Testis (tissue), 2 donors: ENCODE measurements at regions not wholly inside any gene's neighbourhood (a gene's known extent, or its start where the extent isn't known, plus 50 kb on each side); places are given as distances from the start of the nearest gene placed in this dataset.

Source experiments
- DNase-seq: peaks from one replicate; pipeline ENCODE4 v3.0.0-alpha.2; 2019
- H3K27ac ChIP-seq, 2 donors: fragments of 200-600 bp; sonication (generic); one replicate each; pipeline ENCODE4 v1.5.1; 2019
- H3K27me3 ChIP-seq: fragments of 200-600 bp; sonication (generic); one replicate; pipeline ENCODE4 v1.5.1; 2019
- H3K36me3 ChIP-seq: fragments of 200-600 bp; sonication (generic); one replicate; pipeline ENCODE4 v1.5.1; 2017; ENCODE audit warnings: low read depth; ENCODE audit errors: missing control alignments
- H3K4me1 ChIP-seq: fragments of 200-600 bp; sonication (generic); one replicate; pipeline ENCODE4 v1.5.1; 2019
- H3K4me3 ChIP-seq, 2 donors: fragments of 200-600 bp; sonication (generic); one replicate each; pipeline ENCODE4 v1.5.1; 2017 to 2019
- H3K9me3 ChIP-seq: fragments of 200-600 bp; sonication (generic); one replicate; pipeline ENCODE4 v1.5.1; 2017
- CTCF ChIP-seq, 3 experiments: fragments of 450-650 bp in 2 of 3; fragments of 200-600 bp in 1 of 3; sonication (generic) in 1 of 3; IDR thresholded peaks; one replicate each; pipeline ENCODE4 v1.5.1; 2016 to 2019; ENCODE audit warnings: antibody characterized with exemption in 3 of 3, mild to moderate bottlenecking in 2 of 3, moderate library complexity in 1 of 3
- POLR2A ChIP-seq: fragments of 450-650 bp; IDR thresholded peaks from one replicate; pipeline ENCODE4 v1.6.1; 2017; ENCODE audit warnings: antibody characterized with exemption, mild to moderate bottlenecking, moderate library complexity
- WGBS, 2 donors: methylation state at CpG; one replicate each; pipeline ENCODE4 v1.1.5; 2018; 5-methylcytosine and 5-hydroxymethylcytosine counted together
- intact Hi-C: fragments of 100-400 bp; cut with DNase I; formaldehyde crosslinking; loops from one replicate; pipeline ENCODE4 v1.15.1; 2023; ENCODE audit warnings: low total_unique reads

DNA sequence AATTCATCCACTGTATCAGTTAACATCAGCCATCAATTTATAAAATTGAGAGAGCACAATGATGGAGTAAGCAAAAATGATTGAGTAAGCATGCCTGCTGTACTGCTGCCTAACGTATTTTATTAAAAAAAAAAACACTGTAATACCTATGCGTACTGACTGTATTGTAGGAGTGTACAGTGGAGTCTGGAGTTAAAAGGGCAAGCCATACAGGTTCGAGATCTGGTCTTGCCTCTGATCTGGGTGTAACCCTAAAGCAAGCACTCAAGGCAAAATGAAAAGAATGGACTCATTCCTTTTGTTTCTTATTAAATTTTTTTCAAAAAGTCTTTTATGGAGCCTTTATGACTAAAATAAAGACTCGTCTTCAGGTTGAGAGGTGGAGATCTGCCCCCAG, 894.2 kb upstream of the INTU start:
- H3K4me3 ChIP-seq: no peak overlapping the region
- no peak for DNase-seq
- H3K9me3 ChIP-seq: no peaks in the 10 kb centered on the region
- TF ChIP-seq CTCF (IDR thresholded peaks at IDR 0.05) (no peak), POLR2A (no peak)
- 81 to 90% methylated on average over 4 of the region's 4 CpGs for WGBS, 2 donors
- no peaks in the 10 kb centered on the region for H3K4me1 ChIP-seq
- H3K27me3 ChIP-seq: no peaks in the 10 kb centered on the region
- no peaks in the 10 kb centered on the region for H3K36me3 ChIP-seq
- H3K27ac ChIP-seq: no peak overlapping the region
- intact Hi-C loops: no loop called here

DNA sequence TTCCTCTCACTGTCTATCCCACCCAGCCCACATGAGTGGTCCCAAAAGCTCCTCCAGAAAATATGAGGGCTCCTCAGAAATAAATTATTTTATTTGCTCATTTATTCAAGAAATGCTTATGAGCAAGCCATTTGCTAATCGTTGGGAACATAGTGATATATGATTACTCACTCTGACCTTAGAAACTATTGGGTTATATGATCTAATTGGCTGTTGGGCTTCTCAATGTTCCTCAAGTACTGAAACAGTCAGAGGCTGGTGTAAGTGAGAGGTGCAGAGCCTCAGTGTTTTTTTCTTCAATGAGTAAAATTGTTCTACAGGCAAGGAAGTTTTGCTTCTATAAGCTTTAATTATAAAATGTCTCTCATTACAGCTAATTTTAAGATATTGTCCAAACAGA, 893.8 kb upstream of the INTU start:
- intact Hi-C loops: no loop called here
- no peak for DNase-seq
- H3K27ac ChIP-seq: no peak overlapping the region
- WGBS, 2 donors: 0 to 48% methylated on average over 1 of the region's 1 CpG
- H3K4me1 ChIP-seq: no peaks in the 10 kb centered on the region
- H3K27me3 ChIP-seq: no peaks in the 10 kb centered on the region
- no peaks in the 10 kb centered on the region for H3K9me3 ChIP-seq
- no peaks in the 10 kb centered on the region for H3K36me3 ChIP-seq
- TF ChIP-seq POLR2A (no peak), CTCF (IDR thresholded peaks at IDR 0.05) (no peak)
- no peak overlapping the region for H3K4me3 ChIP-seq

DNA sequence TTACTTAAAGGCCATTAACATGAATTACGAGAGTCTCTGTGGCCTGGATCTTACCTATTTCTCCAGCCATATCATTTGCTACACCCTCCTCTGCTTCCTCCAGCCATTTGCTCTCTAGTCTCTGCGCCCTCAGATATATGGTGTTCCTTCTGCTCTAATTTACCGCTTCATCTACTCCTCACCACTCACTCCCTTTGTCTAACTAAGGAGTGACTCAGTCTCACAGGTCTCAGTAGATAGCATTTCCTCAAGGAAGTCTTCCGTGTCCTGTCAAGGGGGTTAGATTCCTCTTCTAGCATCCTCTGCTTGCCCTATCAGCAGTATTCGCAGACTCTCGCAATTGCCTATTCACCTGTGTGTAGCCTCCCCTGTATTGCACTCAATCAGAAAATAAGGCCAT, 892.1 kb upstream of the INTU start:
- no peak for TF ChIP-seq CTCF (IDR thresholded peaks at IDR 0.05)
- no peak for TF ChIP-seq POLR2A
- Histone ChIP-seq H3K4me3 (no peak overlapping the region), H3K36me3 (no peaks in the 10 kb centered on the region), H3K4me1 (no peaks in the 10 kb centered on the region), H3K27ac (no peak overlapping the region), H3K27me3 (no peaks in the 10 kb centered on the region), H3K9me3 (no peaks in the 10 kb centered on the region)
- DNase-seq: no peak
- WGBS, 2 donors: 92 to 95% methylated on average over 6 of the region's 6 CpGs
- intact Hi-C loops: no loop called here

GRCh38 chr4:126742048-126742447, 890.7 kb upstream of the INTU start:
- TF ChIP-seq CTCF (IDR thresholded peaks at IDR 0.05) (no peak), POLR2A (no peak)
- Histone ChIP-seq H3K4me3 (no peak overlapping the region), H3K36me3 (no peaks in the 10 kb centered on the region), H3K27me3 (no peaks in the 10 kb centered on the region), H3K9me3 (no peaks in the 10 kb centered on the region), H3K27ac (no peak overlapping the region), H3K4me1 (no peaks in the 10 kb centered on the region)
- DNase-seq: no peak
- intact Hi-C loops: no loop called here
- WGBS, 2 donors: 93 to 96% methylated on average over 3 of the region's 3 CpGs

DNA sequence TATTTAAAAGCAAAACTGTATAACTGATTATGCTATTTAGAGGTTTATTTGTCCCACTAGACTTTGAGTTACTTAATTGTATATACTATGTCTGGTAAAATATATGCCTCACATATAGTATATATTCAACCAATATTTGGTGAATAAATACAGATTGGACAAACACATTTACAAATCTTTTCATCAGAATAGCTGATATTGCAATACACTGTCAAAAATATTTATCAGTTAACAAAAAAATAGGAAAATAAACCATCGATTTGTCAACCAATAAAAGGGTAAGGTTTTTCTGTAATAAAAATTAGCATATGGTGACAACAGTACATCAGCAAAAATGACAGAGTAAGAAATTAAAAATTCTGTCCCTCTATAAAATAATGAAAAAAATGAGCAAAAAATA, 889.9 kb upstream of the INTU start:
- Histone ChIP-seq H3K9me3 (no peaks in the 10 kb centered on the region), H3K36me3 (no peaks in the 10 kb centered on the region), H3K4me1 (no peaks in the 10 kb centered on the region), H3K4me3 (no peak overlapping the region), H3K27me3 (no peaks in the 10 kb centered on the region), H3K27ac (no peak overlapping the region)
- 94 to 96% methylated on average over 1 of the region's 1 CpG for WGBS, 2 donors
- no peak for DNase-seq
- intact Hi-C loops: no loop called here
- TF ChIP-seq CTCF (IDR thresholded peaks at IDR 0.05) (no peak), POLR2A (no peak)
